Hepatic stellate cell (primary cell): ENCODE measurements at regions not wholly inside any gene's neighbourhood (a gene's known extent, or its start where the extent isn't known, plus 50 kb on each side); places are given as distances from the start of the nearest gene placed in this dataset.

Experiments
- DNase-seq: peaks from one replicate; pipeline ENCODE4 v3.0.0; 2011; ENCODE audit warnings: low spot score

- no peak for DNase-seq
Measured at GRCh38 chr13:70893832-70894231, 785.6 kb upstream of the KLHL1 start.

GRCh38 chr13:70890289-70890688 lies 782.0 kb upstream of the KLHL1 start:
- DNase-seq, result no peak

GRCh38 chr13:70889163-70889562 lies 780.9 kb upstream of the KLHL1 start:
- DNase-seq, result no peak

- no peak for DNase-seq
Measured at GRCh38 chr13:70884196-70884595, 775.9 kb upstream of the KLHL1 start.

- DNase-seq, result no peak
Measured at GRCh38 chr13:70874636-70875035, 766.4 kb upstream of the KLHL1 start.

- no peak for DNase-seq
Measured at GRCh38 chr13:70864731-70865130, 756.5 kb upstream of the KLHL1 start.

GRCh38 chr13:70856711-70857110 lies 748.5 kb upstream of the KLHL1 start:
- no peak for DNase-seq

GRCh38 chr13:70856025-70856424 lies 747.8 kb upstream of the KLHL1 start:
- no peak for DNase-seq

- no peak for DNase-seq
Measured at GRCh38 chr13:70849222-70849621, 741.0 kb upstream of the KLHL1 start.

GRCh38 chr13:70844391-70845108 lies 736.3 kb upstream of the KLHL1 start:
- DNase-seq, result no peak

- DNase-seq, result no peak
Measured at GRCh38 chr13:70842062-70842644, 733.9 kb upstream of the KLHL1 start.

- DNase-seq, result no peak
Measured at GRCh38 chr13:70841240-70842061, 733.2 kb upstream of the KLHL1 start.

GRCh38 chr13:70835371-70835770 lies 727.1 kb upstream of the KLHL1 start:
- DNase-seq, result no peak

- DNase-seq, result no peak
Measured at GRCh38 chr13:70829748-70830147, 721.5 kb upstream of the KLHL1 start.

- no peak for DNase-seq
Measured at GRCh38 chr13:70817576-70817975, 709.3 kb upstream of the KLHL1 start.

- DNase-seq, result no peak
Measured at GRCh38 chr13:70816853-70817252, 708.6 kb upstream of the KLHL1 start.

GRCh38 chr13:70814684-70815083 lies 706.4 kb upstream of the KLHL1 start:
- DNase-seq, result no peak

- no peak for DNase-seq
Measured at GRCh38 chr13:70812481-70812880, 704.2 kb upstream of the KLHL1 start.

GRCh38 chr13:70809588-70809987 lies 701.3 kb upstream of the KLHL1 start:
- no peak for DNase-seq

- no peak for DNase-seq
Measured at GRCh38 chr13:70798385-70798784, 690.1 kb upstream of the KLHL1 start.

GRCh38 chr13:70795484-70795883 lies 687.2 kb upstream of the KLHL1 start:
- DNase-seq, result no peak

GRCh38 chr13:70792121-70792520 lies 683.9 kb upstream of the KLHL1 start:
- DNase-seq, result no peak

- DNase-seq, result no peak
Measured at GRCh38 chr13:70789751-70790150, 681.5 kb upstream of the KLHL1 start.
